Stimulated activated memory B cell treated with anti-CD40 and anti-IgM and Interleukin-4, amounts not matched to agents 10 μg/mL and 1 μg/mL and 100 μg/mL, for 72 hours (primary cell): ENCODE measurements at regions not wholly inside any gene's neighbourhood (a gene's known extent, or its start where the extent isn't known, plus 50 kb on each side); places are given as distances from the start of the nearest gene placed in this dataset.
"Not testable (repeated sequence)": the region's sequence is repeated elsewhere in the genome, so short reads cannot be mapped to it uniquely, and the experiment has no call there.

Source experiments
- ATAC-seq: fragments of 150-1000 bp; cut with Tn5 transposase; 2 replicates; pipeline ENCODE4 v1.10.0; 2021
- H3K27ac Mint-ChIP-seq: one replicate; pipeline ENCODE4 v1.8.0; 2022; ENCODE audit warnings: mild to moderate bottlenecking, mixed read lengths
- H3K27me3 Mint-ChIP-seq: one replicate; pipeline ENCODE4 v1.8.0; 2022; ENCODE audit warnings: mixed read lengths
- H3K36me3 Mint-ChIP-seq: one replicate; pipeline ENCODE4 v1.8.0; 2022; ENCODE audit warnings: mixed read lengths
- H3K4me1 Mint-ChIP-seq: one replicate; pipeline ENCODE4 v1.8.0; 2022; ENCODE audit warnings: mixed read lengths
- H3K4me3 Mint-ChIP-seq: one replicate; pipeline ENCODE4 v1.8.0; 2022; ENCODE audit warnings: mild to moderate bottlenecking, moderate library complexity, mixed read lengths
- H3K9me3 Mint-ChIP-seq: one replicate; pipeline ENCODE4 v1.8.0; 2022; ENCODE audit warnings: mixed read lengths

DNA sequence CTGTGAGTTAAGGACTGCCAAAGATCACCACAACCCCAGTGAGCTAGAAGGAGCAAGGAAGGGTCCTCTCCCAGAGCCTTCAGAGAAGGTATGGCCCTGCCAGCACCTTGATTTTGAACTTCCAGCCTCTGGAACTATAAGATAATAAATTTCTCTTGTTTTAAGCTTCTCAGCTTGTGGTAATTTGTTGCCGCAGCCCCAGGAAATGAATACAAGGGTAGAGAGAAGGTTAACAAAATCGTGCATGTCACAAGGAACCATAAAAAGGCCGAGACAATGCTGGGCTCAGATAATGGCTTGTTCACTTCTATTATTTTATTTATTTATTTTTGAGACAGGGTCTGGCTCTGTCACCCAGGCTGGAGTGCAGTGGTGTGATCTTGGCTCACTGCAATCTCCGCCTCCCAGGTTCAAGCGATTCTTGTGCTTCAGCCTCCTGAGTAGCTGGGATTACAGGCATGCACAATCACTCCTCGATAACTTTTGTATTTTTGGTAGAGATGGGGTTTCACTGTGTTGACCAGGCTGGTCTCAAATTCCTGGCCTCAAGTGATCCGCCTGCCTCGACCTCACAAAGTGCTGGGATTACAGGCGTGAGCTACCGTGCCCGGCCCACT is 71.5 kb downstream of the WSB1 start:
- H3K9me3 Mint-ChIP-seq, H3K27ac Mint-ChIP-seq, ATAC-seq: not testable (repeated sequence)

DNA sequence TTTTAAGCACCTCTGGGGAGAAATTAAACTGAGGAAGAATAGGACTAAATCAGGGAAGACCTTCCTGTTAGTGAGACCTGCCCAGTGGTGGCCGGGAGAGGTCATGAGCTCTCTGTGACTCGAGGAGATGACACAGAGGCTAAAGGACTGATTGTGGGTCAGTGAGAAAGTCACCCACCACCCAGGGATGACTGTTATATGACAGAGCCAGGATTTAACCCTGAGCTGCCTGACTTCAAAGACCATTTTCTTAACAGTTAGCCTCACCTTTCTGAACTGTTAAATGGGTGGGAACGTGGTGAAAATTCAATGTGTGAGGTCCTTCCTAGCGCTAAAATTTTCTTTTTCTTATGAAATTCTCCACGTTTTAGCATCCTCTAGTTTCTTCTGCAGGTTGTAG is 72.5 kb downstream of the WSB1 start:
- Mint-ChIP-seq H3K27me3 (peaks cover 9% of the 10 kb centered on the region), H3K4me1 (no peaks in the 10 kb centered on the region), H3K36me3 (peaks cover 7% of the 10 kb centered on the region), H3K9me3 (peaks cover 14% of the 10 kb centered on the region), H3K27ac (no peak overlapping the region), H3K4me3 (no peak overlapping the region)
- ATAC-seq, result no peak

More for the DNA sequence above, 71.5 kb downstream of the WSB1 start:
- H3K4me1 Mint-ChIP-seq, H3K4me3 Mint-ChIP-seq, H3K27me3 Mint-ChIP-seq, H3K36me3 Mint-ChIP-seq: not testable (repeated sequence)

GRCh38 chr17:27367121-27367981 is 73.4 kb downstream of the WSB1 start:
- Mint-ChIP-seq H3K4me1 (no peaks in the 10 kb centered on the region), H3K9me3 (peaks cover 18% of the 10 kb centered on the region), H3K27ac (no peak overlapping the region), H3K27me3 (peaks cover 9% of the 10 kb centered on the region), H3K36me3 (peaks cover 15% of the 10 kb centered on the region), H3K4me3 (no peak overlapping the region)
- ATAC-seq, result no peak

- Mint-ChIP-seq H3K27me3 (peaks cover 16% of the 10 kb centered on the region), H3K36me3 (peaks cover 21% of the 10 kb centered on the region), H3K27ac (no peak overlapping the region), H3K4me1 (no peaks in the 10 kb centered on the region), H3K4me3 (no peak overlapping the region), H3K9me3 (peaks cover 22% of the 10 kb centered on the region)
- no peak for ATAC-seq
Measured at GRCh38 chr17:27368151-27368795, 74.4 kb downstream of the WSB1 start.

- H3K4me1 Mint-ChIP-seq, result no peaks in the 10 kb centered on the region
- H3K4me3 Mint-ChIP-seq, result no peak overlapping the region
- ATAC-seq, result no peak
- peaks cover 22% of the 10 kb centered on the region for H3K27me3 Mint-ChIP-seq
- H3K27ac Mint-ChIP-seq, result no peak overlapping the region
- H3K36me3 Mint-ChIP-seq, result peaks cover 24% of the 10 kb centered on the region
- peaks cover 26% of the 10 kb centered on the region for H3K9me3 Mint-ChIP-seq
Measured at GRCh38 chr17:27368980-27369379, 75.1 kb downstream of the WSB1 start.

DNA sequence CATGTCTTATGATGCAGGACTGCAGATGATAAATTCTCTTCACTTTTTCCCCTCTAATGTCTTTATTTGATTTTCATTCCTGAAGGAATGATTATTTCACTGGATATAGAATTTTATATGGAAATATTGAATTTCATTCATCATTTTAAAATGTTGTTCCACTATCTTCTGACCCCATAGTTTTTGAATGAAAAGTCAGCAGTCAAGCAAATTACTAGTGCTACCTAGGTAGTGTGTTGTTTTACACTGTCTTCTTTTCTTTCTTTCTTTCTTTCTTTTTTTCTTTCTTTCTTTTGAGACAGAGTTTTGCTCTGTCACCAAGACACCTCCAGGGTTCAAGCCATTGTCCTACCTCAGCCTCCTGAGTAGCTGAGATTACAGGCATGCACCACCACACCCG is 76.9 kb downstream of the WSB1 start:
- no peaks in the 10 kb centered on the region for H3K4me1 Mint-ChIP-seq
- ATAC-seq, result no peak
- H3K9me3 Mint-ChIP-seq, result peaks cover 39% of the 10 kb centered on the region
- H3K27ac Mint-ChIP-seq, result no peak overlapping the region
- peaks cover 25% of the 10 kb centered on the region for H3K27me3 Mint-ChIP-seq
- H3K36me3 Mint-ChIP-seq, result peaks cover 34% of the 10 kb centered on the region
- no peak overlapping the region for H3K4me3 Mint-ChIP-seq

- H3K4me3 Mint-ChIP-seq, ATAC-seq, H3K27ac Mint-ChIP-seq, H3K4me1 Mint-ChIP-seq: not testable (repeated sequence)
- H3K36me3 Mint-ChIP-seq, result peaks cover 34% of the 10 kb centered on the region
- H3K27me3 Mint-ChIP-seq, result peaks cover 29% of the 10 kb centered on the region
- H3K9me3 Mint-ChIP-seq, result peaks cover 33% of the 10 kb centered on the region
Measured at GRCh38 chr17:27373695-27374094, 79.8 kb downstream of the WSB1 start.

GRCh38 chr17:27376637-27377547 is 79.4 kb upstream of the KSR1 start:
- H3K27ac Mint-ChIP-seq, result no peak overlapping the region

DNA sequence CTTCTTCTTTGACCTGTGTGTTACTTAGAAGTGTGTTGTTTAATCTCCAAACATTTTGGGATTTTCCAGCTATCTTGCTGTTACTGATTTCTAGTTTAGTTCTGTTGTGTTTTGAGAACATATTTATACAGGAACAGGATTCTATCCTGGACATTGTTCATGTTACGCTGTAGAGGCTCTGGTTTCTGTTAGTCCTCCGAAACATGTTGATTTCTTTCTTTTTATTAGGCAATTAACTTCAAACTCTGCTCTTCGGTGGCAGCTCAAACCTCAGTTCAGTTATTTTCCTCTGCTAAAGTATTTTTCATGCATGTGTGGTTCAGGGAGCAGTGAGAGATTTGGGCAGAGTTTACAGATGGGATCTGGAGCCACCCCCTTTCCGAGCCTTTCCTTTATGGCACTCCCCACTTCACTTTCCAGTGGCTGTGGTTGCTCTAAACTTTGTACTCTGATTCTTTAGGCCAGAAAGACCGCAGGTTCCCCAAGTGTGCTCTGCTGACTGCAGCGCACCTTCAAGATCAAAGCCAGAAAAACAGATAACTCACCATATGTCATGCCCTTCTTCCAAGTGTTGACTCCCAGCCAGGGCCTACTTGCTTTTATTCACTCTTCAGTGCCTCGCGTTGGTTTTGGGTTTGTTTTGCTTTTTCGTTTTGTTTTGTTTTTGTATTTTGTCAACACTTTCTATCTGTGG is 77.6 kb upstream of the KSR1 start:
- peaks cover 14% of the 10 kb centered on the region for H3K9me3 Mint-ChIP-seq
- H3K27ac Mint-ChIP-seq, result no peak overlapping the region
- H3K4me1 Mint-ChIP-seq, result peaks cover 15% of the 10 kb centered on the region
- H3K36me3 Mint-ChIP-seq, result peaks cover 10% of the 10 kb centered on the region
- peaks cover 37% of the 10 kb centered on the region for H3K27me3 Mint-ChIP-seq
- no peak overlapping the region for H3K4me3 Mint-ChIP-seq
- ATAC-seq, result no peak

More at GRCh38 chr17:27376637-27377547, 79.4 kb upstream of the KSR1 start:
- Mint-ChIP-seq H3K4me3 (no peak overlapping the region), H3K27me3 (peaks cover 48% of the 10 kb centered on the region), H3K4me1 (peaks cover 15% of the 10 kb centered on the region), H3K36me3 (peaks cover 22% of the 10 kb centered on the region), H3K9me3 (peaks cover 23% of the 10 kb centered on the region)
- no peak for ATAC-seq

GRCh38 chr17:27379888-27380533 is 76.2 kb upstream of the KSR1 start:
- Mint-ChIP-seq H3K27me3 (peaks cover 26% of the 10 kb centered on the region), H3K36me3 (peaks cover 5% of the 10 kb centered on the region), H3K9me3 (peaks cover 3% of the 10 kb centered on the region), H3K4me1 (peaks cover 15% of the 10 kb centered on the region), H3K27ac (no peak overlapping the region), H3K4me3 (no peak overlapping the region)
- no peak for ATAC-seq

DNA sequence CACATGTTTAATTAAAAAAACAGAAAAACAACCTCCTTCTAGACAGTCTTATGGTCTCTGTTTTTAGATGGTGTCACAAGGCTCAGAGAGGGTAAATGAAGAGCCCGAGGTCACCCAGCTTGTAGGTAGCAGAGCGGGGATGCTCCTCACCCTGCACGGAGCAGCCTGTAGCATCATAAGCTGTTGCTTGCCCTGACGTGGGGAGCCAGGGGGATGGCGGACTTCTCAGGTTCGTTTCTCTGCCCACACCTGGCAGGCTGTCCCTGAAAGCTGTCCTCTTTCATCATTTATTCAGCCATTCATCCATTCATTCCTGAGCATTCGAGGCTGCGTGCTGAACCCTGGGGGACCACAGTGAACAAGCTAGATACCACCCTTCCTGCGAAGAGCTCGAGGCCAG is 75.7 kb upstream of the KSR1 start:
- no peak for ATAC-seq
- H3K27ac Mint-ChIP-seq, result peak overlapping the region; percentile 33
- peaks cover 15% of the 10 kb centered on the region for H3K4me1 Mint-ChIP-seq
- no peak overlapping the region for H3K4me3 Mint-ChIP-seq
- H3K27me3 Mint-ChIP-seq, result peaks cover 23% of the 10 kb centered on the region
- no peaks in the 10 kb centered on the region for H3K36me3 Mint-ChIP-seq
- no peaks in the 10 kb centered on the region for H3K9me3 Mint-ChIP-seq

DNA sequence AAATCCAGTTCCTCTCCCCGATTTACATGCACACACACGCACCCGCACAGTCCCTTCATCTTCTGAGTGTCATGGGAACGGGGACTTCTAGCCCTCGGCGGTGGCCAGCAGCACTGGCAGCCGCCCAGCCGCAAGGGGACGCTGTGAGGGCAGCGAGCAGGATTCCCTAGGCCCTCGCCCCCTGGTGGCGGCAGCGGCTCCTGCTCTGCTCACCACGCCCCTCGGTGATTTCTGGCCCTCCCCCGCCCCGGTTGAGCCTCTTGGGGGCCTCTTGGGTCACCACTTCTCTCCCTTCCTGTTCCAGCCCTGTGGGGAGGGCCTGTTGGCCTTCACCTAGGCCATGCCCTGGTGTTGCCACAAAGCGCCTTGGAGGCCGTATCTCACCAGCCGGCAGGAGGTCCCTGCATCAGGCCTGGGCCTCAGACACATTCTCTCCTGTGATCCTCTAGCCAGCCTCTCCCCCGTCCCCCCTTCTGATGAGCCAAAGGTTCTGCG is 75.2 kb upstream of the KSR1 start:
- Mint-ChIP-seq H3K27ac (peak overlapping the region; percentile 33), H3K27me3 (peaks cover 23% of the 10 kb centered on the region), H3K4me1 (peaks cover 15% of the 10 kb centered on the region), H3K9me3 (no peaks in the 10 kb centered on the region), H3K36me3 (no peaks in the 10 kb centered on the region), H3K4me3 (no peak overlapping the region)
- peak; percentile 80 for ATAC-seq

GRCh38 chr17:27382025-27382424 is 74.2 kb upstream of the KSR1 start:
- ATAC-seq, result no peak
- Mint-ChIP-seq H3K36me3 (no peaks in the 10 kb centered on the region), H3K27me3 (peaks cover 23% of the 10 kb centered on the region)

GRCh38 chr17:27384261-27384701 is 72.0 kb upstream of the KSR1 start:
- Mint-ChIP-seq H3K27me3 (peaks cover 13% of the 10 kb centered on the region), H3K36me3 (no peaks in the 10 kb centered on the region), H3K27ac (no peak overlapping the region), H3K4me1 (peaks cover 20% of the 10 kb centered on the region), H3K4me3 (no peak overlapping the region), H3K9me3 (no peaks in the 10 kb centered on the region)
- no peak for ATAC-seq

More at GRCh38 chr17:27382025-27382424, 74.2 kb upstream of the KSR1 start:
- Mint-ChIP-seq H3K4me3 (no peak overlapping the region), H3K4me1 (peaks cover 15% of the 10 kb centered on the region), H3K27ac (no peak overlapping the region), H3K9me3 (no peaks in the 10 kb centered on the region)
